Prostate gland (tissue), 2 donors: ENCODE measurements at regions not wholly inside any gene's neighbourhood (a gene's known extent, or its start where the extent isn't known, plus 50 kb on each side); places are given as distances from the start of the nearest gene placed in this dataset.

Experiments used
- CTCF ChIP-seq, 4 experiments: fragments of 200-600 bp in 2 of 4; fragments of 450-650 bp in 2 of 4; sonication (generic) in 2 of 4; IDR thresholded peaks; 1 replicate in 3 of 4; 2 replicates in 1 of 4; pipeline ENCODE4 v1.5.1; 2016 to 2019; ENCODE audit warnings: antibody characterized with exemption in 4 of 4, mild to moderate bottlenecking in 2 of 4, moderate library complexity in 2 of 4
- POLR2A ChIP-seq: fragments of 450-650 bp; IDR thresholded peaks from one replicate; pipeline ENCODE4 v1.6.1; 2016; ENCODE audit warnings: antibody characterized with exemption, mild to moderate bottlenecking
- POLR2AphosphoS5 ChIP-seq: sonication (generic); formaldehyde crosslinking; IDR thresholded peaks from one replicate; pipeline ENCODE4 v1.6.1; 2017; ENCODE audit warnings: antibody characterized with exemption

DNA sequence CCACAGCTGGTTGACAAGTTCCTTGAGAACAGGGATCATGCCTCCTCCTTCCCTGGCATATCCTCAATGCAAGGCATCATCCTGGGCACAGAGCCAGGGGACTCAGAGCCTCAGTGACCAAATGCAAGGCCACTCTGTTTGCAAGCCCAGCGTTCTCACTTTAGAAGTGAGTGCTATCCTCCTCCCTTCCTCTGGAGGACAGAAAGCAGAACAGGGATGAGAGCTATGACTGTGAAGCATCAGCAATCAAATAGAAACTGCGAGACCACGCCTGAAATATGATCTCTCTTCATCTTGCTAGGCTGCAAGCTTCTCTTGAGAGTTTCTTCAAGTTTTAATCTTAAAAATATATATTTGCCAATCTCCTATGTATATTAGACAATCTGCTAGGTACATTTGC, 119.8 kb downstream of the LRATD1 start:
- TF ChIP-seq POLR2AphosphoS5 (no peak), POLR2A (no peak), CTCF (IDR thresholded peaks at IDR 0.05) (no peak)
